ENCODE measurements at regions not wholly inside any gene's neighbourhood (a gene's known extent, or its start where the extent isn't known, plus 50 kb on each side); places are given as distances from the start of the nearest gene placed in this dataset.

- TF ChIP-seq CTCF (conservative IDR thresholded peaks at IDR 0.05 in 1 of 2, IDR thresholded peaks at IDR 0.05 in 1 of 2; ENCODE audit: extremely low read depth in 1 of 2, insufficient read depth in 1 of 2, low read depth in 1 of 2, low read length in 2 of 2) (no peak), EZH2 (IDR thresholded peaks at IDR 0.05; ENCODE audit: borderline replicate concordance, low read length) (no peak)
Observed at GRCh38 chr2:213224366-213224765, 59.9 kb upstream of the SPAG16 start.

Measured in mammary epithelial cell (primary cell).